ENCODE measurements at regions not wholly inside any gene's neighbourhood (a gene's known extent, or its start where the extent isn't known, plus 50 kb on each side); places are given as distances from the start of the nearest gene placed in this dataset.
"Not testable (repeated sequence)": the region's sequence is repeated elsewhere in the genome, so short reads cannot be mapped to it uniquely, and the experiment has no call there.

GRCh38 chr5:62825623-62826220 is 247.1 kb downstream of the LRRC70 start:
- DNase-seq, result no peak

- DNase-seq, result no peak
Observed at GRCh38 chr5:62824936-62825335, 246.3 kb downstream of the LRRC70 start.

GRCh38 chr5:62817043-62817442 is 238.4 kb downstream of the LRRC70 start:
- DNase-seq, result not testable (repeated sequence)

- no peak for DNase-seq
Observed at GRCh38 chr5:62814991-62815390, 236.4 kb downstream of the LRRC70 start.

GRCh38 chr5:62812621-62813255 is 234.1 kb downstream of the LRRC70 start:
- no peak for DNase-seq

GRCh38 chr5:62804819-62805218 is 226.2 kb downstream of the LRRC70 start:
- DNase-seq, result not testable (repeated sequence)

- DNase-seq, result no peak
Observed at GRCh38 chr5:62795926-62796325, 217.3 kb downstream of the LRRC70 start.

GRCh38 chr5:62794456-62794855 is 215.8 kb downstream of the LRRC70 start:
- no peak for DNase-seq

GRCh38 chr5:62791059-62791458 is 212.4 kb downstream of the LRRC70 start:
- DNase-seq, result no peak

- no peak for DNase-seq
Observed at GRCh38 chr5:62790348-62790747, 211.7 kb downstream of the LRRC70 start.

GRCh38 chr5:62786099-62786498 is 207.5 kb downstream of the LRRC70 start:
- DNase-seq, result no peak

GRCh38 chr5:62785588-62785987 is 207.0 kb downstream of the LRRC70 start:
- no peak for DNase-seq

- DNase-seq, result no peak
Observed at GRCh38 chr5:62783374-62784057, 204.9 kb downstream of the LRRC70 start.

- DNase-seq, result no peak
Observed at GRCh38 chr5:62780888-62781287, 202.3 kb downstream of the LRRC70 start.

GRCh38 chr5:62780230-62780629 is 201.6 kb downstream of the LRRC70 start:
- DNase-seq, result no peak

- DNase-seq, result peak in 1 of 5 donors; percentile 22
Observed at GRCh38 chr5:62779010-62779422, 200.4 kb downstream of the LRRC70 start.

GRCh38 chr5:62778316-62779009 is 199.8 kb downstream of the LRRC70 start:
- DNase-seq, result no peak

GRCh38 chr5:62777081-62777480 is 198.5 kb downstream of the LRRC70 start:
- DNase-seq, result not testable (repeated sequence)

- not testable (repeated sequence) for DNase-seq
Observed at GRCh38 chr5:62776592-62776991, 198.0 kb downstream of the LRRC70 start.

- no peak for DNase-seq
Observed at GRCh38 chr5:62773460-62773859, 194.8 kb downstream of the LRRC70 start.

- DNase-seq, result no peak
Observed at GRCh38 chr5:62771341-62771740, 192.7 kb downstream of the LRRC70 start.

GRCh38 chr5:62767650-62768049 is 189.0 kb downstream of the LRRC70 start:
- DNase-seq, result no peak

GRCh38 chr5:62767077-62767476 is 188.5 kb downstream of the LRRC70 start:
- no peak for DNase-seq

GRCh38 chr5:62762503-62762902 is 183.9 kb downstream of the LRRC70 start:
- DNase-seq, result no peak
